MG63 (cell line): ENCODE measurements at regions not wholly inside any gene's neighbourhood (a gene's known extent, or its start where the extent isn't known, plus 50 kb on each side); places are given as distances from the start of the nearest gene placed in this dataset.

ENCODE experiments used
- DNase-seq: peaks from one replicate; pipeline ENCODE4 v3.0.0-alpha.2; 2020
- H3K27me3 ChIP-seq: fragments of 250-450 bp; sonication (Bioruptor Pico); 2 replicates; pipeline ENCODE4 v1.5.1; 2020; ENCODE audit warnings: mild to moderate bottlenecking, moderate library complexity
- H3K36me3 ChIP-seq: fragments of 250-450 bp; sonication (Bioruptor Pico); 2 replicates; pipeline ENCODE4 v1.5.1; 2020; ENCODE audit warnings: mild to moderate bottlenecking, moderate library complexity
- H3K4me3 ChIP-seq: fragments of 250-450 bp; sonication (Bioruptor Pico); 2 replicates; pipeline ENCODE4 v1.5.1; 2020; ENCODE audit warnings: mild to moderate bottlenecking, moderate library complexity
- H3K9me3 ChIP-seq: fragments of 250-450 bp; sonication (Bioruptor Pico); 2 replicates; pipeline ENCODE4 v1.5.1; 2020; ENCODE audit warnings: mild to moderate bottlenecking, moderate library complexity

GRCh38 chr17:11023639-11024479, 186.0 kb upstream of the PIRT start:
- no peak for DNase-seq
- no peaks in the 10 kb centered on the region for H3K36me3 ChIP-seq
- H3K4me3 ChIP-seq, result no peak overlapping the region
- H3K9me3 ChIP-seq, result no peaks in the 10 kb centered on the region
- H3K27me3 ChIP-seq, result peaks cover 4% of the 10 kb centered on the region; the same call in 1 of the 2 replicates

- no peak for DNase-seq
- Histone ChIP-seq H3K36me3 (no peaks in the 10 kb centered on the region), H3K9me3 (no peaks in the 10 kb centered on the region), H3K27me3 (no peaks in the 10 kb centered on the region), H3K4me3 (no peak overlapping the region)
Measured at GRCh38 chr17:11006530-11006929, 168.6 kb upstream of the PIRT start.

- Histone ChIP-seq H3K9me3 (no peaks in the 10 kb centered on the region), H3K36me3 (no peaks in the 10 kb centered on the region), H3K27me3 (no peaks in the 10 kb centered on the region), H3K4me3 (no peak overlapping the region)
- DNase-seq, result no peak
Measured at GRCh38 chr17:11005940-11006339, 168.1 kb upstream of the PIRT start.

- no peaks in the 10 kb centered on the region for H3K9me3 ChIP-seq
- H3K36me3 ChIP-seq, result no peaks in the 10 kb centered on the region
- H3K4me3 ChIP-seq, result no peak overlapping the region
- H3K27me3 ChIP-seq, result no peaks in the 10 kb centered on the region
- DNase-seq, result no peak
Measured at GRCh38 chr17:11002417-11002816, 164.5 kb upstream of the PIRT start.

GRCh38 chr17:11001651-11002050, 163.8 kb upstream of the PIRT start:
- Histone ChIP-seq H3K4me3 (no peak overlapping the region), H3K9me3 (no peaks in the 10 kb centered on the region), H3K27me3 (no peaks in the 10 kb centered on the region), H3K36me3 (no peaks in the 10 kb centered on the region)
- DNase-seq, result no peak

GRCh38 chr17:10999484-10999883, 161.6 kb upstream of the PIRT start:
- no peaks in the 10 kb centered on the region for H3K27me3 ChIP-seq
- no peaks in the 10 kb centered on the region for H3K9me3 ChIP-seq
- H3K36me3 ChIP-seq, result no peaks in the 10 kb centered on the region
- DNase-seq, result no peak
- no peak overlapping the region for H3K4me3 ChIP-seq

GRCh38 chr17:10993126-10993525, 155.2 kb upstream of the PIRT start:
- Histone ChIP-seq H3K27me3 (no peaks in the 10 kb centered on the region), H3K9me3 (no peaks in the 10 kb centered on the region), H3K4me3 (no peak overlapping the region), H3K36me3 (no peaks in the 10 kb centered on the region)
- no peak for DNase-seq

- no peak for DNase-seq
- Histone ChIP-seq H3K9me3 (no peaks in the 10 kb centered on the region), H3K4me3 (no peak overlapping the region), H3K27me3 (no peaks in the 10 kb centered on the region), H3K36me3 (no peaks in the 10 kb centered on the region)
Measured at GRCh38 chr17:10992106-10992880, 154.4 kb upstream of the PIRT start.

GRCh38 chr17:10987786-10988185, 149.9 kb upstream of the PIRT start:
- no peak for DNase-seq
- Histone ChIP-seq H3K36me3 (no peaks in the 10 kb centered on the region), H3K27me3 (no peaks in the 10 kb centered on the region), H3K4me3 (no peak overlapping the region), H3K9me3 (no peaks in the 10 kb centered on the region)

GRCh38 chr17:10984220-10984619, 146.3 kb upstream of the PIRT start:
- DNase-seq, result no peak
- Histone ChIP-seq H3K27me3 (no peaks in the 10 kb centered on the region), H3K36me3 (no peaks in the 10 kb centered on the region), H3K4me3 (no peak overlapping the region), H3K9me3 (no peaks in the 10 kb centered on the region)

GRCh38 chr17:10976401-10976800, 138.5 kb upstream of the PIRT start:
- DNase-seq, result no peak
- Histone ChIP-seq H3K27me3 (no peaks in the 10 kb centered on the region), H3K9me3 (no peaks in the 10 kb centered on the region), H3K4me3 (no peak overlapping the region), H3K36me3 (no peaks in the 10 kb centered on the region)

GRCh38 chr17:10968007-10968406, 130.1 kb upstream of the PIRT start:
- no peaks in the 10 kb centered on the region for H3K36me3 ChIP-seq
- H3K4me3 ChIP-seq, result no peak overlapping the region
- no peaks in the 10 kb centered on the region for H3K9me3 ChIP-seq
- H3K27me3 ChIP-seq, result no peaks in the 10 kb centered on the region
- DNase-seq, result no peak

GRCh38 chr17:10956821-10957220, 118.9 kb upstream of the PIRT start:
- DNase-seq, result no peak
- H3K27me3 ChIP-seq, result no peaks in the 10 kb centered on the region
- no peak overlapping the region for H3K4me3 ChIP-seq
- H3K9me3 ChIP-seq, result no peaks in the 10 kb centered on the region; the same call in 1 of the 2 replicates
- H3K36me3 ChIP-seq, result no peaks in the 10 kb centered on the region

GRCh38 chr17:10944819-10945218, 106.9 kb upstream of the PIRT start:
- Histone ChIP-seq H3K27me3 (peaks cover 2% of the 10 kb centered on the region), H3K9me3 (no peaks in the 10 kb centered on the region), H3K4me3 (no peak overlapping the region), H3K36me3 (no peaks in the 10 kb centered on the region)
- DNase-seq, result no peak

- H3K9me3 ChIP-seq, result no peaks in the 10 kb centered on the region
- H3K36me3 ChIP-seq, result no peaks in the 10 kb centered on the region
- no peak overlapping the region for H3K4me3 ChIP-seq
- no peak for DNase-seq
- H3K27me3 ChIP-seq, result no peaks in the 10 kb centered on the region; the same call in 1 of the 2 replicates
Measured at GRCh38 chr17:10936931-10937330, 99.0 kb upstream of the PIRT start.

GRCh38 chr17:10932938-10933337, 95.1 kb upstream of the PIRT start:
- no peak overlapping the region for H3K4me3 ChIP-seq

GRCh38 chr17:10931133-10931532, 93.2 kb upstream of the PIRT start:
- Histone ChIP-seq H3K9me3 (no peaks in the 10 kb centered on the region), H3K4me3 (no peak overlapping the region), H3K27me3 (peaks cover 3% of the 10 kb centered on the region; the same call in 1 of the 2 replicates), H3K36me3 (no peaks in the 10 kb centered on the region)
- DNase-seq, result no peak

More at GRCh38 chr17:10932938-10933337, 95.1 kb upstream of the PIRT start:
- no peak for DNase-seq
- Histone ChIP-seq H3K9me3 (no peaks in the 10 kb centered on the region), H3K27me3 (peaks cover 3% of the 10 kb centered on the region; the same call in 1 of the 2 replicates), H3K36me3 (no peaks in the 10 kb centered on the region)
